RWPE2 (cell line): ENCODE measurements at regions not wholly inside any gene's neighbourhood (a gene's known extent, or its start where the extent isn't known, plus 50 kb on each side); places are given as distances from the start of the nearest gene placed in this dataset.

ENCODE experiments used
- ATAC-seq: fragments of 200-7000 bp; cut with Tn5 transposase; 3 replicates; pipeline ENCODE4 v1.9.1; 2021; ENCODE audit warnings: low read depth
- DNase-seq: peaks from one replicate; pipeline ENCODE4 v3.0.0-alpha.2; 2020; ENCODE audit warnings: low spot score
- H3K27ac ChIP-seq: fragments of 450-650 bp; 2 replicates; pipeline ENCODE4 v1.5.1; 2017; ENCODE audit warnings: mild to moderate bottlenecking; ENCODE audit not compliant: poor library complexity, severe bottlenecking
- H3K27me3 ChIP-seq: fragments of 250-450 bp; sonication (Bioruptor Pico); 2 replicates; pipeline ENCODE4 v1.5.1; 2021; ENCODE audit warnings: mild to moderate bottlenecking, moderate library complexity; ENCODE audit not compliant: insufficient read depth, poor library complexity, severe bottlenecking
- H3K36me3 ChIP-seq: fragments of 250-450 bp; sonication (Bioruptor Pico); 2 replicates; pipeline ENCODE4 v1.5.1; 2020; ENCODE audit warnings: low read depth, mild to moderate bottlenecking, moderate library complexity
- H3K4me1 ChIP-seq: fragments of 250-450 bp; sonication (Bioruptor Pico); 2 replicates; pipeline ENCODE4 v1.5.1; 2021; ENCODE audit warnings: mild to moderate bottlenecking, moderate library complexity; ENCODE audit not compliant: insufficient read depth, poor library complexity, severe bottlenecking
- H3K4me3 ChIP-seq: fragments of 250-450 bp; sonication (Bioruptor Pico); 2 replicates; pipeline ENCODE4 v1.5.1; 2021; ENCODE audit warnings: mild to moderate bottlenecking, moderate library complexity; ENCODE audit not compliant: severe bottlenecking
- H3K9me3 ChIP-seq: fragments of 250-450 bp; sonication (Bioruptor Pico); 2 replicates; pipeline ENCODE4 v1.5.1; 2021; ENCODE audit warnings: mild to moderate bottlenecking, moderate library complexity; ENCODE audit not compliant: severe bottlenecking
- CTCF ChIP-seq: fragments of 450-650 bp; IDR thresholded peaks from one replicate; pipeline ENCODE4 v1.5.1; 2017; ENCODE audit warnings: mild to moderate bottlenecking, moderate library complexity; ENCODE audit not compliant: poor library complexity, severe bottlenecking

GRCh38 chr11:97254790-97255189 is 865.0 kb downstream of the JRKL start:
- no peak for DNase-seq
- no peaks in the 10 kb centered on the region for H3K36me3 ChIP-seq
- H3K9me3 ChIP-seq: no peaks in the 10 kb centered on the region
- TF ChIP-seq CTCF: no peak
- no peaks in the 10 kb centered on the region for H3K27me3 ChIP-seq
- no peaks in the 10 kb centered on the region for H3K4me1 ChIP-seq
- H3K27ac ChIP-seq: no peak overlapping the region
- ATAC-seq: no peak
- H3K4me3 ChIP-seq: no peak overlapping the region

GRCh38 chr11:97259434-97259833 is 869.6 kb downstream of the JRKL start:
- no peak for ATAC-seq
- no peaks in the 10 kb centered on the region for H3K27me3 ChIP-seq
- no peak for TF ChIP-seq CTCF
- H3K4me3 ChIP-seq: no peak overlapping the region
- no peaks in the 10 kb centered on the region for H3K4me1 ChIP-seq
- H3K9me3 ChIP-seq: no peaks in the 10 kb centered on the region
- no peak overlapping the region for H3K27ac ChIP-seq
- no peaks in the 10 kb centered on the region for H3K36me3 ChIP-seq
- no peak for DNase-seq

GRCh38 chr11:97259884-97260283 is 870.1 kb downstream of the JRKL start:
- peak; percentile 8 for TF ChIP-seq CTCF
- ATAC-seq (no peak), DNase-seq (no peak)
- Histone ChIP-seq H3K4me1 (no peaks in the 10 kb centered on the region), H3K9me3 (no peaks in the 10 kb centered on the region), H3K36me3 (no peaks in the 10 kb centered on the region), H3K27ac (no peak overlapping the region), H3K27me3 (no peaks in the 10 kb centered on the region), H3K4me3 (no peak overlapping the region)

GRCh38 chr11:97263183-97263858 is 873.5 kb downstream of the JRKL start:
- H3K27me3 ChIP-seq: no peaks in the 10 kb centered on the region
- H3K36me3 ChIP-seq: no peaks in the 10 kb centered on the region
- no peak overlapping the region for H3K27ac ChIP-seq
- TF ChIP-seq CTCF: no peak
- H3K9me3 ChIP-seq: no peaks in the 10 kb centered on the region
- ATAC-seq (no peak), DNase-seq (no peak)
- H3K4me1 ChIP-seq: no peaks in the 10 kb centered on the region
- H3K4me3 ChIP-seq: no peak overlapping the region

- no peaks in the 10 kb centered on the region for H3K4me1 ChIP-seq
- no peaks in the 10 kb centered on the region for H3K27me3 ChIP-seq
- no peak overlapping the region for H3K4me3 ChIP-seq
- H3K9me3 ChIP-seq: no peaks in the 10 kb centered on the region
- ATAC-seq: peak; percentile 25; the same call in 1 of the 3 replicates
- no peak for DNase-seq
- TF ChIP-seq CTCF: peak; percentile 15
- no peaks in the 10 kb centered on the region for H3K36me3 ChIP-seq
- no peak overlapping the region for H3K27ac ChIP-seq
These were observed 879.7 kb downstream of the JRKL start for GRCh38 chr11:97269527-97269926.
